Mammary epithelial cell (primary cell): ENCODE measurements at regions not wholly inside any gene's neighbourhood (a gene's known extent, or its start where the extent isn't known, plus 50 kb on each side); places are given as distances from the start of the nearest gene placed in this dataset.

ENCODE experiments used
- EZH2 ChIP-seq: IDR thresholded peaks from 2 replicates; pipeline ENCODE4 v1.6.1; 2012; ENCODE audit warnings: low read length, inconsistent platforms, borderline replicate concordance
- TF ChIP-seq, protein P1 (sequence below), 2 donors: IDR thresholded peaks in 1 of 2; conservative IDR thresholded peaks in 1 of 2; 2 replicates each; pipeline ENCODE4 v1.5.1; 2011 to 2012; ENCODE audit warnings: inconsistent platforms in 2 of 2, low read length in 2 of 2, mild to moderate bottlenecking in 2 of 2, control low read depth in 1 of 2, low read depth in 1 of 2; ENCODE audit not compliant: insufficient read depth in 1 of 2; ENCODE audit errors: extremely low read depth in 1 of 2

DNA sequence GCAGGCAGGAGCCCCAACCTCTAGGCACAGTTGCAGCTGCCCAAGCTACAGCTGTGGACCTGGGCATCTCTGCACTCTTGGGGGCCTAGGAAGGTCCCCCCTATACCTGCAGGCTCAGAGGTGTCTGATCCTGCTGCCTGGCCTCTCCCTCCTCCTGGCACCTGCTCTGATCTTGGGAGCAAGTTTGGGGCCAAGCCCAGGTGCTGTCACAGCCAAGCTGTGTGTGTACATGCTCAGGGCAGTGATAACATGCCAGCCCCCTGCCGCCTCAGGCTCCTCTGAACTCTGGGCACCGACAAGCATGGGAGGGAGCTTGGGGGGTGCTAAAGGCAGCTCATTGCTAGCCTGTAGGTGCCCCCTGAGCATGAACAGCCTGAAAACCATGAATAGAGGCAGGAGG is 829.6 kb upstream of the VRK2 start:
- TF ChIP-seq, protein P1, sequence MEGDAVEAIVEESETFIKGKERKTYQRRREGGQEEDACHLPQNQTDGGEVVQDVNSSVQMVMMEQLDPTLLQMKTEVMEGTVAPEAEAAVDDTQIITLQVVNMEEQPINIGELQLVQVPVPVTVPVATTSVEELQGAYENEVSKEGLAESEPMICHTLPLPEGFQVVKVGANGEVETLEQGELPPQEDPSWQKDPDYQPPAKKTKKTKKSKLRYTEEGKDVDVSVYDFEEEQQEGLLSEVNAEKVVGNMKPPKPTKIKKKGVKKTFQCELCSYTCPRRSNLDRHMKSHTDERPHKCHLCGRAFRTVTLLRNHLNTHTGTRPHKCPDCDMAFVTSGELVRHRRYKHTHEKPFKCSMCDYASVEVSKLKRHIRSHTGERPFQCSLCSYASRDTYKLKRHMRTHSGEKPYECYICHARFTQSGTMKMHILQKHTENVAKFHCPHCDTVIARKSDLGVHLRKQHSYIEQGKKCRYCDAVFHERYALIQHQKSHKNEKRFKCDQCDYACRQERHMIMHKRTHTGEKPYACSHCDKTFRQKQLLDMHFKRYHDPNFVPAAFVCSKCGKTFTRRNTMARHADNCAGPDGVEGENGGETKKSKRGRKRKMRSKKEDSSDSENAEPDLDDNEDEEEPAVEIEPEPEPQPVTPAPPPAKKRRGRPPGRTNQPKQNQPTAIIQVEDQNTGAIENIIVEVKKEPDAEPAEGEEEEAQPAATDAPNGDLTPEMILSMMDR (conservative IDR thresholded peaks at IDR 0.05 in 1 of 2, IDR thresholded peaks at IDR 0.05 in 1 of 2; ENCODE audit: extremely low read depth in 1 of 2, insufficient read depth in 1 of 2, low read depth in 1 of 2, low read length in 2 of 2): no peak
- TF ChIP-seq EZH2: no peak
